Effector memory CD8-positive, alpha-beta T cell (primary cell): ENCODE measurements at regions not wholly inside any gene's neighbourhood (a gene's known extent, or its start where the extent isn't known, plus 50 kb on each side); places are given as distances from the start of the nearest gene placed in this dataset.
"Not testable (repeated sequence)": the region's sequence is repeated elsewhere in the genome, so short reads cannot be mapped to it uniquely, and the experiment has no call there.

ENCODE experiments used
- ATAC-seq: fragments of 150-1000 bp; cut with Tn5 transposase; replicated peaks from 2 replicates; pipeline ENCODE4 v1.10.0; 2021; ENCODE audit warnings: mild to moderate bottlenecking, moderate library complexity
- DNase-seq, 3 experiments: peaks; one replicate each; pipeline ENCODE4 v3.0.0; 2021
- H3K27ac Mint-ChIP-seq, 2 donors: one replicate each; pipeline ENCODE4 v1.8.0; 2022; ENCODE audit warnings: mild to moderate bottlenecking in 2 of 2, mixed read lengths in 2 of 2, moderate library complexity in 2 of 2
- H3K27me3 Mint-ChIP-seq, 2 donors: one replicate each; pipeline ENCODE4 v1.8.0; 2022; ENCODE audit warnings: mixed read lengths in 2 of 2
- H3K36me3 Mint-ChIP-seq: one replicate; pipeline ENCODE4 v1.8.0; 2022; ENCODE audit warnings: mild to moderate bottlenecking, moderate library complexity, mixed read lengths; ENCODE audit not compliant: insufficient read depth
- H3K4me1 Mint-ChIP-seq, 2 donors: one replicate each; pipeline ENCODE4 v1.8.0; 2022; ENCODE audit warnings: low read depth in 2 of 2, mixed read lengths in 2 of 2
- H3K4me3 Mint-ChIP-seq, 2 donors: one replicate each; pipeline ENCODE4 v1.8.0; 2022; ENCODE audit warnings: mild to moderate bottlenecking in 2 of 2, mixed read lengths in 2 of 2, moderate library complexity in 2 of 2
- H3K9me3 Mint-ChIP-seq, 2 donors: one replicate each; pipeline ENCODE4 v1.8.0; 2022; ENCODE audit warnings: mixed read lengths in 2 of 2

- Mint-ChIP-seq H3K4me1 (no peaks in the 10 kb centered on the region), H3K36me3 (no peaks in the 10 kb centered on the region), H3K27ac (no peak overlapping the region), H3K4me3 (no peak overlapping the region), H3K27me3 (no peaks in the 10 kb centered on the region), H3K9me3 (no peaks in the 10 kb centered on the region)
- ATAC-seq (no peak), DNase-seq (no peak)
Observed at GRCh38 chr3:110344897-110345767, 726.5 kb upstream of the NECTIN3 start.

- Mint-ChIP-seq H3K4me3 (no peak overlapping the region), H3K9me3 (no peaks in the 10 kb centered on the region), H3K27ac (no peak overlapping the region), H3K27me3 (peaks cover 6 to 8% of the 10 kb centered on the region in 2 donors), H3K36me3 (peaks cover 3% of the 10 kb centered on the region), H3K4me1 (no peaks in the 10 kb centered on the region)
- ATAC-seq, result no peak
- no peak for DNase-seq
Observed at GRCh38 chr3:110349295-110349694, 722.3 kb upstream of the NECTIN3 start.

GRCh38 chr3:110352841-110353604 lies 718.6 kb upstream of the NECTIN3 start:
- H3K36me3 Mint-ChIP-seq, result peaks cover 6% of the 10 kb centered on the region
- ATAC-seq (no peak), DNase-seq (no peak)
- H3K4me3 Mint-ChIP-seq, result no peak overlapping the region
- no peak overlapping the region for H3K27ac Mint-ChIP-seq
- no peaks in the 10 kb centered on the region for H3K4me1 Mint-ChIP-seq
- H3K9me3 Mint-ChIP-seq, result no peaks in the 10 kb centered on the region
- H3K27me3 Mint-ChIP-seq, result peaks cover 6 to 8% of the 10 kb centered on the region in 2 donors

- no peak overlapping the region for H3K27ac Mint-ChIP-seq
- no peaks in the 10 kb centered on the region for H3K4me1 Mint-ChIP-seq
- DNase-seq (no peak), ATAC-seq (no peak)
- no peaks in the 10 kb centered on the region for H3K9me3 Mint-ChIP-seq
- no peaks in the 10 kb centered on the region for H3K36me3 Mint-ChIP-seq
- no peak overlapping the region for H3K4me3 Mint-ChIP-seq
- no peaks in the 10 kb centered on the region for H3K27me3 Mint-ChIP-seq
Observed at GRCh38 chr3:110362751-110363150, 708.9 kb upstream of the NECTIN3 start.

GRCh38 chr3:110367289-110367688 lies 704.3 kb upstream of the NECTIN3 start:
- H3K36me3 Mint-ChIP-seq, H3K27me3 Mint-ChIP-seq, H3K4me3 Mint-ChIP-seq, H3K9me3 Mint-ChIP-seq, ATAC-seq, DNase-seq, H3K27ac Mint-ChIP-seq, H3K4me1 Mint-ChIP-seq: not testable (repeated sequence)

GRCh38 chr3:110375751-110376518 lies 695.7 kb upstream of the NECTIN3 start:
- H3K36me3 Mint-ChIP-seq, result no peaks in the 10 kb centered on the region
- H3K4me1 Mint-ChIP-seq, result no peaks in the 10 kb centered on the region
- no peaks in the 10 kb centered on the region for H3K9me3 Mint-ChIP-seq
- no peak for DNase-seq
- H3K4me3 Mint-ChIP-seq, result no peak overlapping the region
- H3K27me3 Mint-ChIP-seq, result peaks cover 0 to 4% of the 10 kb centered on the region in 2 donors
- no peak for ATAC-seq
- no peak overlapping the region for H3K27ac Mint-ChIP-seq

- no peaks in the 10 kb centered on the region for H3K36me3 Mint-ChIP-seq
- H3K27ac Mint-ChIP-seq, result no peak overlapping the region
Observed at GRCh38 chr3:110378481-110378880, 693.1 kb upstream of the NECTIN3 start.

GRCh38 chr3:110381992-110382391 lies 689.6 kb upstream of the NECTIN3 start:
- H3K4me3 Mint-ChIP-seq, result no peak overlapping the region
- H3K4me1 Mint-ChIP-seq, result no peaks in the 10 kb centered on the region
- no peak for DNase-seq
- H3K27me3 Mint-ChIP-seq, result no peaks in the 10 kb centered on the region
- H3K36me3 Mint-ChIP-seq, result no peaks in the 10 kb centered on the region
- ATAC-seq, result no peak
- H3K9me3 Mint-ChIP-seq, result no peaks in the 10 kb centered on the region
- no peak overlapping the region for H3K27ac Mint-ChIP-seq

More at GRCh38 chr3:110378481-110378880, 693.1 kb upstream of the NECTIN3 start:
- no peak overlapping the region for H3K4me3 Mint-ChIP-seq
- H3K27me3 Mint-ChIP-seq, result peaks cover 0 to 4% of the 10 kb centered on the region in 2 donors
- H3K4me1 Mint-ChIP-seq, result no peaks in the 10 kb centered on the region
- ATAC-seq, result no peak
- no peak for DNase-seq
- H3K9me3 Mint-ChIP-seq, result no peaks in the 10 kb centered on the region

- H3K27me3 Mint-ChIP-seq, result no peaks in the 10 kb centered on the region
- no peaks in the 10 kb centered on the region for H3K9me3 Mint-ChIP-seq
- H3K27ac Mint-ChIP-seq, result no peak overlapping the region
- ATAC-seq, result no peak
- no peaks in the 10 kb centered on the region for H3K36me3 Mint-ChIP-seq
- no peak overlapping the region for H3K4me3 Mint-ChIP-seq
- DNase-seq, result no peak
- H3K4me1 Mint-ChIP-seq, result no peaks in the 10 kb centered on the region
Observed at GRCh38 chr3:110383356-110383755, 688.3 kb upstream of the NECTIN3 start.

- Mint-ChIP-seq H3K27me3 (no peaks in the 10 kb centered on the region), H3K27ac (no peak overlapping the region), H3K36me3 (no peaks in the 10 kb centered on the region), H3K4me1 (no peaks in the 10 kb centered on the region), H3K9me3 (no peaks in the 10 kb centered on the region), H3K4me3 (no peak overlapping the region)
- ATAC-seq (no peak), DNase-seq (no peak)
Observed at GRCh38 chr3:110384601-110385000, 687.0 kb upstream of the NECTIN3 start.

GRCh38 chr3:110389005-110389404 lies 682.6 kb upstream of the NECTIN3 start:
- Mint-ChIP-seq H3K4me3 (no peak overlapping the region), H3K9me3 (no peaks in the 10 kb centered on the region), H3K4me1 (no peaks in the 10 kb centered on the region), H3K36me3 (no peaks in the 10 kb centered on the region), H3K27ac (no peak overlapping the region), H3K27me3 (peaks cover 0 to 8% of the 10 kb centered on the region in 2 donors)
- ATAC-seq (no peak), DNase-seq (no peak)

- no peak for ATAC-seq
- no peaks in the 10 kb centered on the region for H3K9me3 Mint-ChIP-seq
Observed at GRCh38 chr3:110390372-110390771, 681.2 kb upstream of the NECTIN3 start.

GRCh38 chr3:110391042-110391441 lies 680.6 kb upstream of the NECTIN3 start:
- H3K36me3 Mint-ChIP-seq, result no peaks in the 10 kb centered on the region
- H3K27ac Mint-ChIP-seq, result no peak overlapping the region
- H3K9me3 Mint-ChIP-seq, result no peaks in the 10 kb centered on the region
- ATAC-seq, result no peak
- H3K27me3 Mint-ChIP-seq, result peaks cover 0 to 8% of the 10 kb centered on the region in 2 donors
- DNase-seq, result no peak
- H3K4me1 Mint-ChIP-seq, result no peaks in the 10 kb centered on the region
- H3K4me3 Mint-ChIP-seq, result no peak overlapping the region

More at GRCh38 chr3:110390372-110390771, 681.2 kb upstream of the NECTIN3 start:
- H3K27ac Mint-ChIP-seq, result no peak overlapping the region
- H3K4me3 Mint-ChIP-seq, result no peak overlapping the region
- no peaks in the 10 kb centered on the region for H3K36me3 Mint-ChIP-seq
- DNase-seq, result no peak
- no peaks in the 10 kb centered on the region for H3K4me1 Mint-ChIP-seq
- H3K27me3 Mint-ChIP-seq, result peaks cover 0 to 8% of the 10 kb centered on the region in 2 donors
